ENCODE measurements at regions not wholly inside any gene's neighbourhood (a gene's known extent, or its start where the extent isn't known, plus 50 kb on each side); places are given as distances from the start of the nearest gene placed in this dataset.

DNA sequence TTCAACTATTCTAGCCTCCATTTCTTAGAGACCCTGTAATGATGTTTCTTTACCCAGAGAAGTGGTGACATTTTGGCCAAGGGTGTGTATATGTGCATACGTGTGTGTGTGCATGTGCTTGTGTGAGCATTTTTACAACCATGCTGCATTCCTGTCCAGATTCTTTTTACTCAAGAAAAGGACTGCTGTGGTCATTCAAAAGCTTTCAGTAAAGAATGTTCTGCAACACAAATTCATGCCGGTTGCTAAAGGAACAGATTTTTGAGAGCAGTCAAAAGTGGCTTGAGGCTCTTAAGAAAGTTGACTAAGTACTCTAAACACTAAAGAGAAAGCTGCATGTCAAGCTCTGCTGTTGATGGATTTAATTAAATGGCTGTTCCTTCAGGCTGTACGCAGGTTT, 65.0 kb upstream of the FMR1 start:
- no peaks in the 10 kb centered on the region for H3K9me3 ChIP-seq (ENCODE audit: low read length)
- no peak overlapping the region for H2AFZ ChIP-seq (ENCODE audit: low read length)
- no peaks in the 10 kb centered on the region for H3K79me2 ChIP-seq (ENCODE audit: insufficient read depth, low read length)
- no peaks in the 10 kb centered on the region for H3F3A ChIP-seq (ENCODE audit: insufficient read depth, low read length)
- H3K36me3 ChIP-seq (ENCODE audit: insufficient read depth, low read length) = no peaks in the 10 kb centered on the region
- H3K9ac ChIP-seq (ENCODE audit: low read length) = no peak overlapping the region
- no peak overlapping the region for H3K27ac ChIP-seq (ENCODE audit: low read depth, low read length, poor library complexity, severe bottlenecking)
- H3K27me3 ChIP-seq (ENCODE audit: insufficient read depth, low read length) = no peaks in the 10 kb centered on the region
- H3K9me2 ChIP-seq (ENCODE audit: low read depth, low read length) = no peaks in the 10 kb centered on the region
- no peak overlapping the region for H3K4me2 ChIP-seq (ENCODE audit: low read length)
- H3K4me3 ChIP-seq (ENCODE audit: low read depth, low read length, poor library complexity, severe bottlenecking) = no peak overlapping the region
- H4K20me1 ChIP-seq (ENCODE audit: insufficient read depth, low read length) = no peaks in the 10 kb centered on the region
- TF ChIP-seq CTCF (IDR thresholded peaks at IDR 0.05; ENCODE audit: low read length) = no peak
- no peak for TF ChIP-seq EZH2 (IDR thresholded peaks at IDR 0.05; ENCODE audit: borderline replicate concordance, low read length)
- H3K4me1 ChIP-seq (ENCODE audit: insufficient read depth, low read length, severe bottlenecking) = no peaks in the 10 kb centered on the region

GRCh38 chrX:147847999-147848398, 63.7 kb upstream of the FMR1 start:
- H3K4me2 ChIP-seq (ENCODE audit: low read length) = no peak overlapping the region
- H3K27me3 ChIP-seq (ENCODE audit: insufficient read depth, low read length) = no peaks in the 10 kb centered on the region
- no peaks in the 10 kb centered on the region for H3K36me3 ChIP-seq (ENCODE audit: insufficient read depth, low read length)
- no peak overlapping the region for H3K4me3 ChIP-seq (ENCODE audit: low read depth, low read length, poor library complexity, severe bottlenecking)
- no peaks in the 10 kb centered on the region for H3K9me2 ChIP-seq (ENCODE audit: low read depth, low read length)
- no peak overlapping the region for H3K27ac ChIP-seq (ENCODE audit: low read depth, low read length, poor library complexity, severe bottlenecking)
- no peaks in the 10 kb centered on the region for H3K79me2 ChIP-seq (ENCODE audit: insufficient read depth, low read length)
- H3K4me1 ChIP-seq (ENCODE audit: insufficient read depth, low read length, severe bottlenecking) = no peaks in the 10 kb centered on the region
- H4K20me1 ChIP-seq (ENCODE audit: insufficient read depth, low read length) = no peaks in the 10 kb centered on the region
- H3F3A ChIP-seq (ENCODE audit: insufficient read depth, low read length) = no peaks in the 10 kb centered on the region
- H3K9me3 ChIP-seq (ENCODE audit: low read length) = no peaks in the 10 kb centered on the region
- no peak for TF ChIP-seq EZH2 (IDR thresholded peaks at IDR 0.05; ENCODE audit: borderline replicate concordance, low read length)
- no peak for TF ChIP-seq CTCF (IDR thresholded peaks at IDR 0.05; ENCODE audit: low read length)
- no peak overlapping the region for H3K9ac ChIP-seq (ENCODE audit: low read length)
- no peak overlapping the region for H2AFZ ChIP-seq (ENCODE audit: low read length)

DNA sequence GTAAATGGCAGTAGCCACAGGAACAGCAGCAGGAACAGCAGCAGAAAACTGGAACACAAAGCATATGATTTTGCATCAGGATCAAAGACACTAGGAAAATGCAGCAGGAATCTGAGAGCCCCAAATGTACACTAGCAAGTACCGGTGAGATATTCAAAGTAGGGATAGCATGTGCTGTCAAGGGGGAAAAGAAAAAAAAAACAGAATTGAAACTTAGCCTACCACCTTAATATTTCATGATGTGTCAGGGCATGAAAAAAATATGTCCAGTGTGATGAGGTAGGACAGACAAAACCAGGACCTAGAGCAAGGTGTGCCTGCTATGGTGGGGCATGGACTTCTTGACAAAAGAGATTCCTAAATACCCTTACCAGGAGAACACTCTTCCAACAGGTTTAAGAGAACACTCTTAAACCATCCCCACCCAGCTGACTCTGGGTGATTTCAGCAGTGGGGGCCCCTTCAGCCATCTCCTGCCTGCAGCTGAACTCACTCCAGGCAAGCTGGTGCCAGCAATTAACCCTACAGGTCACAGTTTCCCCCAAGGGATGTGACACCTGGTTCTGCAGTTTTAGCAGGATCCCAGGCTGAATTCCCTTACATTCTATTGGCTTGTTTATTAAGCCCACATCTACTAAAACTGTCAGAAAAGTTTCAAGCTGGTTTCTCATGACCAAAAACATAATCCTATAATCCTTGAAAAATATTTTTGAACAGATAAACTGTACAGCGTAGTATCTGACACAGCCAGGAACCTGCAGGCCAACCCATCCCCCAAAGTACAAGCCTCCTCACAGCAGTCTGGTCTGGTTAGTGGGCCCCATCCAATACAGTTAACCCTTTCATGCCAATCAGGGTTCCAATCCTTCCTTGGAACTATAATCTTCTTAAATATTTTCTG, 62.9 kb upstream of the FMR1 start:
- no peak overlapping the region for H3K27ac ChIP-seq (ENCODE audit: low read depth, low read length, poor library complexity, severe bottlenecking)
- no peak for TF ChIP-seq CTCF (IDR thresholded peaks at IDR 0.05; ENCODE audit: low read length)
- TF ChIP-seq EZH2 (IDR thresholded peaks at IDR 0.05; ENCODE audit: borderline replicate concordance, low read length) = no peak
- no peaks in the 10 kb centered on the region for H3K9me2 ChIP-seq (ENCODE audit: low read depth, low read length)
- no peaks in the 10 kb centered on the region for H3K9me3 ChIP-seq (ENCODE audit: low read length)
- H2AFZ ChIP-seq (ENCODE audit: low read length) = no peak overlapping the region
- H3K79me2 ChIP-seq (ENCODE audit: insufficient read depth, low read length) = no peaks in the 10 kb centered on the region
- no peaks in the 10 kb centered on the region for H3F3A ChIP-seq (ENCODE audit: insufficient read depth, low read length)
- no peak overlapping the region for H3K9ac ChIP-seq (ENCODE audit: low read length)
- no peak overlapping the region for H3K4me3 ChIP-seq (ENCODE audit: low read depth, low read length, poor library complexity, severe bottlenecking)
- H3K36me3 ChIP-seq (ENCODE audit: insufficient read depth, low read length) = no peaks in the 10 kb centered on the region
- H3K27me3 ChIP-seq (ENCODE audit: insufficient read depth, low read length) = no peaks in the 10 kb centered on the region
- H3K4me2 ChIP-seq (ENCODE audit: low read length) = no peak overlapping the region
- no peaks in the 10 kb centered on the region for H3K4me1 ChIP-seq (ENCODE audit: insufficient read depth, low read length, severe bottlenecking)
- H4K20me1 ChIP-seq (ENCODE audit: insufficient read depth, low read length) = no peaks in the 10 kb centered on the region
